ENCODE measurements at regions not wholly inside any gene's neighbourhood (a gene's known extent, or its start where the extent isn't known, plus 50 kb on each side); places are given as distances from the start of the nearest gene placed in this dataset.

DNA sequence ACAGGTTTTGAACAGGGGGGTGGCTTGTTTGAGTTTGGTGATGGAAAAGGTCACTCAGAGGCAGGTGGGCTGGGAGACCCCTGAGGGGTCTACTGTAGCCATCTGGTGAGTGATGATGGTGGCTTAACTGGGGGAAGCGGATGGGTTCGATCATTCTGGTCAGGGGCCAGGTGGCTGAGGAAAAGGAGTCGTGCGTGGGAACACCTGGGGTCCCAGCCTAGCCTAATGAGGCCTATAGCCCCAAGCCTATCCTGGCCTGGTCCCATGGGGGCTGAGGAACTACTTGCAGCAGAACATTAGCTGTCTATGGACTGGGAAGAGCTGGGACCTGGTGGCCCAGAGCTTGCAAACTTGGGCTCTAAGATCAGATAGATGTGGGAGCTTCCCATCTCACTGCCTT, 158.4 kb upstream of the MYL2 start:
- Histone ChIP-seq H3K27me3 (replicated peaks; ENCODE audit: insufficient read depth, low read length) (no peaks in the 10 kb centered on the region; the same call in 1 of the 2 replicates), H4K20me1 (ENCODE audit: insufficient read depth, low read length) (no peaks in the 10 kb centered on the region), H3K36me3 (replicated peaks; ENCODE audit: insufficient read depth, low read length) (no peaks in the 10 kb centered on the region), H3K4me3 (ENCODE audit: low read length) (no peak overlapping the region), H3K9me2 (replicated peaks; ENCODE audit: insufficient read depth, low read length) (no peaks in the 10 kb centered on the region), H3K79me2 (ENCODE audit: low read length) (no peaks in the 10 kb centered on the region), H3K4me1 (ENCODE audit: low read length) (no peaks in the 10 kb centered on the region), H3K9ac (ENCODE audit: low read length) (no peak overlapping the region), H2AFZ (ENCODE audit: low read length) (no peak overlapping the region), H3K4me2 (ENCODE audit: low read depth, low read length) (no peak overlapping the region), H3K9me3 (replicated peaks; ENCODE audit: insufficient read depth, low read length) (no peaks in the 10 kb centered on the region), H3F3A (ENCODE audit: insufficient read depth, low read length) (no peaks in the 10 kb centered on the region), H3K27ac (ENCODE audit: low read length) (no peak overlapping the region)
- no peak for DNase-seq
- no peak for TF ChIP-seq EZH2 (optimal IDR thresholded peaks at IDR 0.05; ENCODE audit: low read depth, low read length)
- no peak for TF ChIP-seq EZH2phosphoT487 (IDR thresholded peaks at IDR 0.05; ENCODE audit: low read length)
- TF ChIP-seq, protein P1, sequence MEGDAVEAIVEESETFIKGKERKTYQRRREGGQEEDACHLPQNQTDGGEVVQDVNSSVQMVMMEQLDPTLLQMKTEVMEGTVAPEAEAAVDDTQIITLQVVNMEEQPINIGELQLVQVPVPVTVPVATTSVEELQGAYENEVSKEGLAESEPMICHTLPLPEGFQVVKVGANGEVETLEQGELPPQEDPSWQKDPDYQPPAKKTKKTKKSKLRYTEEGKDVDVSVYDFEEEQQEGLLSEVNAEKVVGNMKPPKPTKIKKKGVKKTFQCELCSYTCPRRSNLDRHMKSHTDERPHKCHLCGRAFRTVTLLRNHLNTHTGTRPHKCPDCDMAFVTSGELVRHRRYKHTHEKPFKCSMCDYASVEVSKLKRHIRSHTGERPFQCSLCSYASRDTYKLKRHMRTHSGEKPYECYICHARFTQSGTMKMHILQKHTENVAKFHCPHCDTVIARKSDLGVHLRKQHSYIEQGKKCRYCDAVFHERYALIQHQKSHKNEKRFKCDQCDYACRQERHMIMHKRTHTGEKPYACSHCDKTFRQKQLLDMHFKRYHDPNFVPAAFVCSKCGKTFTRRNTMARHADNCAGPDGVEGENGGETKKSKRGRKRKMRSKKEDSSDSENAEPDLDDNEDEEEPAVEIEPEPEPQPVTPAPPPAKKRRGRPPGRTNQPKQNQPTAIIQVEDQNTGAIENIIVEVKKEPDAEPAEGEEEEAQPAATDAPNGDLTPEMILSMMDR (IDR thresholded peaks at IDR 0.05; ENCODE audit: low read length) = no peak

DNA sequence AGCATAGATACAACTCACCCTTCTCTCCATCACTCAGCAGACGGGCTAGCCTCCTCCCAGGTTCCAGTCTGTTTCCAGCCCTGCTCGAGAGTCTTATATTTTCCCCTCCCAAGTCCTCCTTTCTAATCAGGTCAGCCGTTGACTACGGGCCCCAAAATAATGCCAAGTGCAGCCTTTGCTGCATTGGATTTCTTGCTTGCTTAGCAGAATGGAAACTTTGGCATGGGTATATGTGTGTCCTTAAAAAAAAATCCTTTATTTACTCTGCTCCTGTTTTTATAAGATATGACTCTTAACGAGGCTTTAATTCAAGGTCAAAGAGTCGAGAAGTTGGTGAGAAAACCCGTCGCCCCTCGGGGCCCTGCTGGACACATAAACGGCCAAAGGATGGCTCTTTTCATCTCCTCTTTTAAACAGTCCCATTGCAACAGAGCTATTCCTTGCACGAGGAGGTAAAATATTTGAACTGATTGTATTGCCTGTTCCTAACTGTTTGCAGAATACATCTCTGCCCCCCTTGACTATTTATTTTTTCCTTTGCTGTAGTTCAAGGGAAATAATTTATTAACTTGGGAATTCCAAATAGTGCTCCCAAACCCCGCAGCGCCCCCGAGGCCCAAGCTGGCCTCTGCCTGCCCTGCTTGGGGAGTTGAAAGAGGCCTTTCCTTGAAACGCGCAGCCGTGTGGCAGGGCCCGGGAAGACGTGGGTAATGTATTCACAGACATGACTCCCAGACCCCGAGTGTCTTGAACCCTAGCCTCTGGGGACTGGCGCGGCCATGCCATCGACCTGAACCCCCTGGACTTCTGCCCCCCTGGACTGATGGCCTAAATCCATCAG, 156.5 kb upstream of the MYL2 start:
- Histone ChIP-seq H3K4me1 (ENCODE audit: low read length) (no peaks in the 10 kb centered on the region), H4K20me1 (ENCODE audit: insufficient read depth, low read length) (no peaks in the 10 kb centered on the region), H3K36me3 (replicated peaks; ENCODE audit: insufficient read depth, low read length) (no peaks in the 10 kb centered on the region), H3K4me3 (ENCODE audit: low read length) (no peak overlapping the region), H3K27ac (ENCODE audit: low read length) (no peak overlapping the region), H3K9ac (ENCODE audit: low read length) (no peak overlapping the region), H2AFZ (ENCODE audit: low read length) (no peak overlapping the region), H3K9me2 (replicated peaks; ENCODE audit: insufficient read depth, low read length) (no peaks in the 10 kb centered on the region), H3K27me3 (replicated peaks; ENCODE audit: insufficient read depth, low read length) (no peaks in the 10 kb centered on the region; the same call in 1 of the 2 replicates), H3F3A (ENCODE audit: insufficient read depth, low read length) (no peaks in the 10 kb centered on the region), H3K4me2 (ENCODE audit: low read depth, low read length) (no peak overlapping the region), H3K9me3 (replicated peaks; ENCODE audit: insufficient read depth, low read length) (no peaks in the 10 kb centered on the region), H3K79me2 (ENCODE audit: low read length) (no peaks in the 10 kb centered on the region)
- TF ChIP-seq EZH2 (optimal IDR thresholded peaks at IDR 0.05; ENCODE audit: low read depth, low read length) = no peak
- no peak for TF ChIP-seq EZH2phosphoT487 (IDR thresholded peaks at IDR 0.05; ENCODE audit: low read length)
- TF ChIP-seq, protein P1 (IDR thresholded peaks at IDR 0.05; ENCODE audit: low read length) = no peak
- no peak for DNase-seq

- no peaks in the 10 kb centered on the region for H3K4me1 ChIP-seq (ENCODE audit: low read length)
- no peaks in the 10 kb centered on the region for H3K9me3 ChIP-seq (replicated peaks; ENCODE audit: insufficient read depth, low read length)
- no peak for TF ChIP-seq EZH2phosphoT487 (IDR thresholded peaks at IDR 0.05; ENCODE audit: low read length)
- TF ChIP-seq, protein P1 (IDR thresholded peaks at IDR 0.05; ENCODE audit: low read length) = no peak
- no peak for TF ChIP-seq EZH2 (optimal IDR thresholded peaks at IDR 0.05; ENCODE audit: low read depth, low read length)
- no peaks in the 10 kb centered on the region; the same call in 1 of the 2 replicates for H3K27me3 ChIP-seq (replicated peaks; ENCODE audit: insufficient read depth, low read length)
- H4K20me1 ChIP-seq (ENCODE audit: insufficient read depth, low read length) = no peaks in the 10 kb centered on the region
- no peak for DNase-seq
- H3K4me3 ChIP-seq (ENCODE audit: low read length) = no peak overlapping the region
- H3K36me3 ChIP-seq (replicated peaks; ENCODE audit: insufficient read depth, low read length) = no peaks in the 10 kb centered on the region
- no peak overlapping the region for H3K9ac ChIP-seq (ENCODE audit: low read length)
- H3K79me2 ChIP-seq (ENCODE audit: low read length) = no peaks in the 10 kb centered on the region
- H3K4me2 ChIP-seq (ENCODE audit: low read depth, low read length) = no peak overlapping the region
- H2AFZ ChIP-seq (ENCODE audit: low read length) = no peak overlapping the region
- H3F3A ChIP-seq (ENCODE audit: insufficient read depth, low read length) = no peaks in the 10 kb centered on the region
- H3K27ac ChIP-seq (ENCODE audit: low read length) = no peak overlapping the region
- H3K9me2 ChIP-seq (replicated peaks; ENCODE audit: insufficient read depth, low read length) = no peaks in the 10 kb centered on the region
Observed at GRCh38 chr12:111076199-111076598, 155.8 kb upstream of the MYL2 start.

All from MM.1S (cell line).